SU-DHL-6 (cell line): ENCODE measurements at regions not wholly inside any gene's neighbourhood (a gene's known extent, or its start where the extent isn't known, plus 50 kb on each side); places are given as distances from the start of the nearest gene placed in this dataset.

Source experiments
- EZH2phosphoT487 ChIP-seq: fragments of 200-600 bp; sonication (generic), shearing (Covaris generic); conservative IDR thresholded peaks from 2 replicates; pipeline ENCODE4 v1.6.1; 2018; ENCODE audit warnings: mild to moderate bottlenecking, antibody characterized with exemption, low read length, moderate library complexity, mixed read lengths
- TF ChIP-seq, protein P1 (sequence below): fragments of 200-600 bp; sonication (generic); IDR thresholded peaks from one replicate; pipeline ENCODE4 v1.5.1; 2017; ENCODE audit warnings: antibody characterized with exemption, mild to moderate bottlenecking, low read length, moderate library complexity; ENCODE audit not compliant: insufficient read depth, poor library complexity, severe bottlenecking

GRCh38 chr5:25975885-25976284, 1062.5 kb downstream of the CDH9 start:
- TF ChIP-seq, protein P1, sequence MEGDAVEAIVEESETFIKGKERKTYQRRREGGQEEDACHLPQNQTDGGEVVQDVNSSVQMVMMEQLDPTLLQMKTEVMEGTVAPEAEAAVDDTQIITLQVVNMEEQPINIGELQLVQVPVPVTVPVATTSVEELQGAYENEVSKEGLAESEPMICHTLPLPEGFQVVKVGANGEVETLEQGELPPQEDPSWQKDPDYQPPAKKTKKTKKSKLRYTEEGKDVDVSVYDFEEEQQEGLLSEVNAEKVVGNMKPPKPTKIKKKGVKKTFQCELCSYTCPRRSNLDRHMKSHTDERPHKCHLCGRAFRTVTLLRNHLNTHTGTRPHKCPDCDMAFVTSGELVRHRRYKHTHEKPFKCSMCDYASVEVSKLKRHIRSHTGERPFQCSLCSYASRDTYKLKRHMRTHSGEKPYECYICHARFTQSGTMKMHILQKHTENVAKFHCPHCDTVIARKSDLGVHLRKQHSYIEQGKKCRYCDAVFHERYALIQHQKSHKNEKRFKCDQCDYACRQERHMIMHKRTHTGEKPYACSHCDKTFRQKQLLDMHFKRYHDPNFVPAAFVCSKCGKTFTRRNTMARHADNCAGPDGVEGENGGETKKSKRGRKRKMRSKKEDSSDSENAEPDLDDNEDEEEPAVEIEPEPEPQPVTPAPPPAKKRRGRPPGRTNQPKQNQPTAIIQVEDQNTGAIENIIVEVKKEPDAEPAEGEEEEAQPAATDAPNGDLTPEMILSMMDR, result no peak
- no peak for TF ChIP-seq EZH2phosphoT487
